Liver (tissue), 8 donors: ENCODE measurements at regions not wholly inside any gene's neighbourhood (a gene's known extent, or its start where the extent isn't known, plus 50 kb on each side); places are given as distances from the start of the nearest gene placed in this dataset.

Source experiments
- DNase-seq: peaks from one replicate; pipeline ENCODE4 v3.0.0-alpha.2; 2017; ENCODE audit warnings: low spot score
- H3K27ac ChIP-seq, 2 donors: one replicate each; pipeline ENCODE4 v1.7.0; 2013; ENCODE audit warnings: inconsistent platforms in 2 of 2, low read length in 2 of 2, control low read depth in 1 of 2, low read depth in 1 of 2, mild to moderate bottlenecking in 1 of 2
- H3K27me3 ChIP-seq, 4 donors: one replicate each; pipeline versions ENCODE4 v1.6.1 to v1.7.0; 2013; ENCODE audit warnings: low read length in 3 of 4, inconsistent platforms in 1 of 4, mild to moderate bottlenecking in 1 of 4, moderate library complexity in 1 of 4; ENCODE audit not compliant: control insufficient read depth in 4 of 4, insufficient read depth in 4 of 4
- H3K36me3 ChIP-seq, 4 donors: one replicate each; pipeline versions ENCODE4 v1.6.1 to v1.7.0; 2013; ENCODE audit warnings: low read length in 3 of 4, mild to moderate bottlenecking in 3 of 4, low read depth in 1 of 4, moderate library complexity in 1 of 4; ENCODE audit not compliant: control insufficient read depth in 4 of 4, insufficient read depth in 3 of 4
- H3K4me1 ChIP-seq, 4 donors: one replicate each; pipeline versions ENCODE4 v1.6.1 to v1.7.0; 2013; ENCODE audit warnings: low read length in 3 of 4, mild to moderate bottlenecking in 3 of 4, moderate library complexity in 1 of 4; ENCODE audit not compliant: control insufficient read depth in 4 of 4, insufficient read depth in 4 of 4
- H3K4me3 ChIP-seq, 3 donors: one replicate each; pipeline versions ENCODE4 v1.6.1 to v1.7.0; 2013; ENCODE audit warnings: low read length in 3 of 3, control low read depth in 1 of 3, low read depth in 1 of 3, mild to moderate bottlenecking in 1 of 3
- H3K9ac ChIP-seq, 2 donors: one replicate each; pipeline ENCODE4 v1.7.0; 2013; ENCODE audit warnings: low read length in 2 of 2, mild to moderate bottlenecking in 2 of 2, moderate library complexity in 2 of 2, control low read depth in 1 of 2, low read depth in 1 of 2
- H3K9me3 ChIP-seq, 4 donors: one replicate each; pipeline versions ENCODE4 v1.6.1 to v1.7.0; 2013; ENCODE audit warnings: low read length in 3 of 4; ENCODE audit not compliant: control insufficient read depth in 4 of 4
- EGR1 ChIP-seq, 2 donors: IDR thresholded peaks; 2 replicates each; pipeline ENCODE4 v1.6.1; 2016 to 2018; ENCODE audit warnings: antibody characterized with exemption in 2 of 2, low read depth in 2 of 2
- FOXA1 ChIP-seq: IDR thresholded peaks from 2 replicates; pipeline ENCODE4 v1.6.1; 2016; ENCODE audit warnings: antibody characterized with exemption
- FOXA2 ChIP-seq: IDR thresholded peaks from 2 replicates; pipeline ENCODE4 v1.6.1; 2016; ENCODE audit warnings: antibody characterized with exemption
- GABPA ChIP-seq, 2 donors: IDR thresholded peaks in 1 of 2; conservative IDR thresholded peaks in 1 of 2; 2 replicates each; pipeline ENCODE4 v1.6.1; 2016; ENCODE audit warnings: antibody characterized with exemption in 2 of 2, mild to moderate bottlenecking in 1 of 2, moderate library complexity in 1 of 2
- HNF4A ChIP-seq, 2 donors: conservative IDR thresholded peaks; 2 replicates each; pipeline ENCODE4 v1.6.1; 2016; ENCODE audit warnings: antibody characterized with exemption in 2 of 2, mild to moderate bottlenecking in 2 of 2
- HNF4G ChIP-seq: IDR thresholded peaks from 2 replicates; pipeline ENCODE4 v1.6.1; 2016; ENCODE audit warnings: antibody characterized with exemption
- JUND ChIP-seq, 2 donors: IDR thresholded peaks; 2 replicates each; pipeline ENCODE4 v1.6.1; 2016; ENCODE audit warnings: antibody characterized with exemption in 2 of 2
- NR2F2 ChIP-seq: IDR thresholded peaks from 2 replicates; pipeline ENCODE4 v1.6.1; 2016; ENCODE audit warnings: antibody characterized with exemption
- RAD21 ChIP-seq, 2 donors: IDR thresholded peaks; 2 replicates each; pipeline ENCODE4 v1.6.1; 2016; ENCODE audit warnings: antibody characterized with exemption in 2 of 2, mild to moderate bottlenecking in 2 of 2
- RXRA ChIP-seq, 2 donors: IDR thresholded peaks; 2 replicates each; pipeline ENCODE4 v1.6.1; 2017 to 2018; ENCODE audit warnings: antibody characterized with exemption in 2 of 2, mild to moderate bottlenecking in 1 of 2
- SP1 ChIP-seq: IDR thresholded peaks from 2 replicates; pipeline ENCODE4 v1.6.1; 2018; ENCODE audit warnings: antibody characterized with exemption, mild to moderate bottlenecking
- TAF1 ChIP-seq: conservative IDR thresholded peaks from 2 replicates; pipeline ENCODE4 v1.6.1; 2016; ENCODE audit warnings: antibody characterized with exemption, mild to moderate bottlenecking
- YY1 ChIP-seq: IDR thresholded peaks from 2 replicates; pipeline ENCODE4 v1.6.1; 2016; ENCODE audit warnings: antibody characterized with exemption, mild to moderate bottlenecking
- WGBS: extraction: QIAGEN DNeasy Blood & Tissue Kit; methylation state at CpG from one replicate; pipeline ENCODE4 v1.1.7; 2013; 5-methylcytosine and 5-hydroxymethylcytosine counted together
- TF ChIP-seq, protein P1 (sequence below): fragments of 150-350 bp; IDR thresholded peaks from 2 replicates; pipeline ENCODE4 v1.5.1; 2017; ENCODE audit warnings: improper control_type of control experiment, low read depth, low read length; ENCODE audit not compliant: missing input control
- TF ChIP-seq, protein P2 (sequence below): IDR thresholded peaks from 2 replicates; pipeline ENCODE4 v1.6.1; 2016; ENCODE audit warnings: antibody characterized with exemption, mild to moderate bottlenecking
- TF ChIP-seq, protein P3 (sequence below): IDR thresholded peaks from 2 replicates; pipeline ENCODE4 v1.6.1; 2016; ENCODE audit warnings: antibody characterized with exemption
- TF ChIP-seq, protein P4 (sequence below): IDR thresholded peaks from 2 replicates; pipeline ENCODE4 v1.6.1; 2016; ENCODE audit warnings: antibody characterized with exemption
- TF ChIP-seq, protein P5 (sequence below): IDR thresholded peaks from 2 replicates; pipeline ENCODE4 v1.6.1; 2016; ENCODE audit warnings: antibody characterized with exemption
- donor health status: healthy.
- donor health status: healthy.
- donor health status: healthy.
- donor health status: healthy.
- donor health status: healthy.

DNA sequence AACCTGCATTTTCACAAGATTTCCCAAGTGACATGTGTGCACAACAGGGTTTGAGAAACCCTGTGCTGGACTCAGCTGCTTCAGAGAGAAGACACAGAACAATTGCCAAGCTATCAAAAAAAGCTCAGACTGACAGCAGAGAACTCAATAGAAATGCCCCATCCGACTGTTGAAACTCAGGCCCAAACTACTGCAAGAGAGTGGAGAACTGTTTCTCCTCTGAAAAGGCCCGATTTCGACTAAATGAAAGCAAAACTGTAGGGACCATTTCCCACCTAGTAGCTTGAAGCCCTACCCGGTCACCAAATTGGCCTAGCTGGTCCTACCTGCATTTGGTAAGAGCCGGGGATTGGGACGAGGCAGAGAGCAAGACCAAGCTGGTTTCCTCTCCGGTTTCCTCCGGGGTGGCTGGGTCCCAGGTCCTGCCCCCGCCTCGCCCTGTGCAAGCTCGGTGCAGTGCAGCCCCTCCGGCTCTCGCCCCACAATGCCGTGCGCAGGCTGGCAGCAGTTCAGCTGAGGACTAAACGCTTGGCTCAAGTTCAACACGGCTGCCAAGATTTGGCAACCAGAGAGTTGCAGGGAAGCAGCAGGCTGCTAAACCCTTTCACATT, 1180.6 kb downstream of the VRK1 start:
- WGBS = 62% methylated on average over 17 of the region's 17 CpGs
- Histone ChIP-seq H3K9ac (no peak overlapping the region), H3K27ac (peak overlapping the region in 1 of 2 donors; percentile 17)

More for the DNA sequence above, 1180.6 kb downstream of the VRK1 start:
- no peaks in the 10 kb centered on the region for H3K4me1 ChIP-seq
- TF ChIP-seq EGR1 (IDR thresholded peaks at IDR 0.05; ENCODE audit: low read depth in 2 of 2) (no peak), FOXA2 (no peak), TAF1 (no peak), FOXA1 (no peak), HNF4A (conservative IDR thresholded peaks at IDR 0.05) (no peak), YY1 (no peak), GABPA (IDR thresholded peaks at IDR 0.05 in 1 of 2, conservative IDR thresholded peaks at IDR 0.05 in 1 of 2) (no peak), SP1 (no peak), HNF4G (no peak), RAD21 (IDR thresholded peaks at IDR 0.05) (no peak), RXRA (IDR thresholded peaks at IDR 0.05) (no peak), NR2F2 (no peak), JUND (IDR thresholded peaks at IDR 0.05) (no peak)
- TF ChIP-seq, protein P1, sequence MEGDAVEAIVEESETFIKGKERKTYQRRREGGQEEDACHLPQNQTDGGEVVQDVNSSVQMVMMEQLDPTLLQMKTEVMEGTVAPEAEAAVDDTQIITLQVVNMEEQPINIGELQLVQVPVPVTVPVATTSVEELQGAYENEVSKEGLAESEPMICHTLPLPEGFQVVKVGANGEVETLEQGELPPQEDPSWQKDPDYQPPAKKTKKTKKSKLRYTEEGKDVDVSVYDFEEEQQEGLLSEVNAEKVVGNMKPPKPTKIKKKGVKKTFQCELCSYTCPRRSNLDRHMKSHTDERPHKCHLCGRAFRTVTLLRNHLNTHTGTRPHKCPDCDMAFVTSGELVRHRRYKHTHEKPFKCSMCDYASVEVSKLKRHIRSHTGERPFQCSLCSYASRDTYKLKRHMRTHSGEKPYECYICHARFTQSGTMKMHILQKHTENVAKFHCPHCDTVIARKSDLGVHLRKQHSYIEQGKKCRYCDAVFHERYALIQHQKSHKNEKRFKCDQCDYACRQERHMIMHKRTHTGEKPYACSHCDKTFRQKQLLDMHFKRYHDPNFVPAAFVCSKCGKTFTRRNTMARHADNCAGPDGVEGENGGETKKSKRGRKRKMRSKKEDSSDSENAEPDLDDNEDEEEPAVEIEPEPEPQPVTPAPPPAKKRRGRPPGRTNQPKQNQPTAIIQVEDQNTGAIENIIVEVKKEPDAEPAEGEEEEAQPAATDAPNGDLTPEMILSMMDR = no peak
- TF ChIP-seq, protein P2, sequence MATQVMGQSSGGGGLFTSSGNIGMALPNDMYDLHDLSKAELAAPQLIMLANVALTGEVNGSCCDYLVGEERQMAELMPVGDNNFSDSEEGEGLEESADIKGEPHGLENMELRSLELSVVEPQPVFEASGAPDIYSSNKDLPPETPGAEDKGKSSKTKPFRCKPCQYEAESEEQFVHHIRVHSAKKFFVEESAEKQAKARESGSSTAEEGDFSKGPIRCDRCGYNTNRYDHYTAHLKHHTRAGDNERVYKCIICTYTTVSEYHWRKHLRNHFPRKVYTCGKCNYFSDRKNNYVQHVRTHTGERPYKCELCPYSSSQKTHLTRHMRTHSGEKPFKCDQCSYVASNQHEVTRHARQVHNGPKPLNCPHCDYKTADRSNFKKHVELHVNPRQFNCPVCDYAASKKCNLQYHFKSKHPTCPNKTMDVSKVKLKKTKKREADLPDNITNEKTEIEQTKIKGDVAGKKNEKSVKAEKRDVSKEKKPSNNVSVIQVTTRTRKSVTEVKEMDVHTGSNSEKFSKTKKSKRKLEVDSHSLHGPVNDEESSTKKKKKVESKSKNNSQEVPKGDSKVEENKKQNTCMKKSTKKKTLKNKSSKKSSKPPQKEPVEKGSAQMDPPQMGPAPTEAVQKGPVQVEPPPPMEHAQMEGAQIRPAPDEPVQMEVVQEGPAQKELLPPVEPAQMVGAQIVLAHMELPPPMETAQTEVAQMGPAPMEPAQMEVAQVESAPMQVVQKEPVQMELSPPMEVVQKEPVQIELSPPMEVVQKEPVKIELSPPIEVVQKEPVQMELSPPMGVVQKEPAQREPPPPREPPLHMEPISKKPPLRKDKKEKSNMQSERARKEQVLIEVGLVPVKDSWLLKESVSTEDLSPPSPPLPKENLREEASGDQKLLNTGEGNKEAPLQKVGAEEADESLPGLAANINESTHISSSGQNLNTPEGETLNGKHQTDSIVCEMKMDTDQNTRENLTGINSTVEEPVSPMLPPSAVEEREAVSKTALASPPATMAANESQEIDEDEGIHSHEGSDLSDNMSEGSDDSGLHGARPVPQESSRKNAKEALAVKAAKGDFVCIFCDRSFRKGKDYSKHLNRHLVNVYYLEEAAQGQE = no peak
- TF ChIP-seq, protein P3, sequence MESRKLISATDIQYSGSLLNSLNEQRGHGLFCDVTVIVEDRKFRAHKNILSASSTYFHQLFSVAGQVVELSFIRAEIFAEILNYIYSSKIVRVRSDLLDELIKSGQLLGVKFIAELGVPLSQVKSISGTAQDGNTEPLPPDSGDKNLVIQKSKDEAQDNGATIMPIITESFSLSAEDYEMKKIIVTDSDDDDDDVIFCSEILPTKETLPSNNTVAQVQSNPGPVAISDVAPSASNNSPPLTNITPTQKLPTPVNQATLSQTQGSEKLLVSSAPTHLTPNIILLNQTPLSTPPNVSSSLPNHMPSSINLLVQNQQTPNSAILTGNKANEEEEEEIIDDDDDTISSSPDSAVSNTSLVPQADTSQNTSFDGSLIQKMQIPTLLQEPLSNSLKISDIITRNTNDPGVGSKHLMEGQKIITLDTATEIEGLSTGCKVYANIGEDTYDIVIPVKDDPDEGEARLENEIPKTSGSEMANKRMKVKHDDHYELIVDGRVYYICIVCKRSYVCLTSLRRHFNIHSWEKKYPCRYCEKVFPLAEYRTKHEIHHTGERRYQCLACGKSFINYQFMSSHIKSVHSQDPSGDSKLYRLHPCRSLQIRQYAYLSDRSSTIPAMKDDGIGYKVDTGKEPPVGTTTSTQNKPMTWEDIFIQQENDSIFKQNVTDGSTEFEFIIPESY = no peak
- TF ChIP-seq, protein P4, sequence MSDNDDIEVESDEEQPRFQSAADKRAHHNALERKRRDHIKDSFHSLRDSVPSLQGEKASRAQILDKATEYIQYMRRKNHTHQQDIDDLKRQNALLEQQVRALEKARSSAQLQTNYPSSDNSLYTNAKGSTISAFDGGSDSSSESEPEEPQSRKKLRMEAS = no peak
- TF ChIP-seq, protein P5, sequence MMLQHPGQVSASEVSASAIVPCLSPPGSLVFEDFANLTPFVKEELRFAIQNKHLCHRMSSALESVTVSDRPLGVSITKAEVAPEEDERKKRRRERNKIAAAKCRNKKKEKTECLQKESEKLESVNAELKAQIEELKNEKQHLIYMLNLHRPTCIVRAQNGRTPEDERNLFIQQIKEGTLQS = no peak
- peaks cover 0 to 6% (median 0%) of the 10 kb centered on the region in 4 donors for H3K27me3 ChIP-seq
- H3K9me3 ChIP-seq = peaks cover 0 to 3% (median 0%) of the 10 kb centered on the region in 4 donors
- H3K36me3 ChIP-seq = no peaks in the 10 kb centered on the region
- H3K4me3 ChIP-seq = no peak overlapping the region
- no peak for DNase-seq
